Hepatic stellate cell (primary cell): ENCODE measurements at regions not wholly inside any gene's neighbourhood (a gene's known extent, or its start where the extent isn't known, plus 50 kb on each side); places are given as distances from the start of the nearest gene placed in this dataset.

Source experiments
- DNase-seq: peaks from one replicate; pipeline ENCODE4 v3.0.0; 2011; ENCODE audit warnings: low spot score

DNA sequence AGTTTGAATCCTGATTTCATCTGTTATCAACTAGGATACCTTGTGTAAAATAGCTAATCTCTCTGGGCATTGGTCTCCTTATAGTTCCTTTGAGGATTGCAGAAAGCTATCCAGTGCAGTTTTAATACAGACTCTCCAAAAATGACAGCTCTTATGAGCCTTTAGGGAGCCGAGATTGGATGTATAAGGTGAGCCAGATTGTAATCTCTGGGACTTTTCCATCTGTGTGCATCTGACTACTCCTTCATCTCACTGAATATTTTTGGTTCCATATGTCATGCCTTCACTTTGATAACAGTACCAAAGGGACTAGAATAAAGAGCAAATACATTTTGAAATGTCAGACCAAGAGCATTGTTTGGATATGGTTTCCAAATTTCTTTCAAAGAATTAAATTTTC is 367.2 kb downstream of the TMEM232 start:
- DNase-seq: no peak

- DNase-seq: no peak
Observed at GRCh38 chr5:110361471-110361870, 365.0 kb downstream of the TMEM232 start.

- DNase-seq: no peak
Observed at GRCh38 chr5:110362261-110362660, 364.2 kb downstream of the TMEM232 start.

- DNase-seq: no peak
Observed at GRCh38 chr5:110366716-110367115, 359.8 kb downstream of the TMEM232 start.
